Fibroblast of villous mesenchyme (primary cell): ENCODE measurements at regions not wholly inside any gene's neighbourhood (a gene's known extent, or its start where the extent isn't known, plus 50 kb on each side); places are given as distances from the start of the nearest gene placed in this dataset.

ENCODE experiments used
- DNase-seq: peaks from one replicate; pipeline ENCODE4 v3.0.0-alpha.2; 2010; ENCODE audit warnings: low read depth
- H3K4me3 ChIP-seq: 2 replicates; pipeline ENCODE4 v1.5.1; 2011; ENCODE audit warnings: low read depth, mild to moderate bottlenecking, low read length
- CTCF ChIP-seq: IDR thresholded peaks from 2 replicates; pipeline ENCODE4 v1.5.1; 2012; ENCODE audit warnings: low read depth, mild to moderate bottlenecking, low read length; ENCODE audit not compliant: insufficient read depth

GRCh38 chr22:44379817-44380755 is 67.3 kb upstream of the SHISAL1 start:
- DNase-seq = no peak
- H3K4me3 ChIP-seq = no peak overlapping the region

DNA sequence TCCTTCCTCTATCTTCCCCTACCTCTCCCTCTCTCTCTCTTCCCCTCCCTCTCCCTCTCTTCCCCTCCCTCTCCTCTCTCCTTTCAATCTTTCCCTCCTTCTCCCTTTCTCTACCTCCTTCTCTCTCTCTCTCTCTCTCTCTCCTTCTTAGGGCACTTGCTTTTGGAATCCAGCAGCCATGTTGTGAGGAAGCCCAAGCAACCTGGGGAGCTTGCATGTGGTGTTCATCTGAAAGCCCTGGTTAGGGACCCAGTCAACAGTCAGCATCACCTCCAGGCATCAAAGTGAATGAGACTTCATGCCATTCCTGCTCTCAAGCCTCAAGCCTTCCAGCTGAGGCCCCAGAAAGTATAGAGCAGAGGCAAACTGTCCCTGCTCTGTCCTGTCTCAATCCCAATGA is 65.6 kb upstream of the SHISAL1 start:
- DNase-seq = no peak
- H3K4me3 ChIP-seq = no peak overlapping the region
- no peak for TF ChIP-seq CTCF

More at GRCh38 chr22:44379817-44380755, 67.3 kb upstream of the SHISAL1 start:
- no peak for TF ChIP-seq CTCF

DNA sequence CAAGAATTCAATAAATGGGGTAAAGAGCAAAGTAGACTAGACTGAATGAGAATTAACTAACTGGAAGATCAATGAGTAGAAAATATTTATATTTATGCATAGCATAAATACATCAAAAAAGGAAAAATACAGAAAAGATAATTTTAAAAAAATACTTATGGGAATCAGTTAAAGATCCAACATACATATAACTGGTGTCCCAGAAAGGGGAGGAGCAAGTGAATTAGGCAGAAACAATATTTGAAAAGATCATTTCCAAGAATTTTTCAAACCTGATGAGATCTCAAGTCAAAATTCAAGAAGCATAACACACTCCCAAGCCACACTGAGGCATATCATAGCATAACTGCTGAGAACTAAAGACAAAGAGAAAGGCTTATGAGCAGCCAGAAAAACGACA is 62.7 kb upstream of the SHISAL1 start:
- no peak overlapping the region for H3K4me3 ChIP-seq
- no peak for TF ChIP-seq CTCF
- no peak for DNase-seq

DNA sequence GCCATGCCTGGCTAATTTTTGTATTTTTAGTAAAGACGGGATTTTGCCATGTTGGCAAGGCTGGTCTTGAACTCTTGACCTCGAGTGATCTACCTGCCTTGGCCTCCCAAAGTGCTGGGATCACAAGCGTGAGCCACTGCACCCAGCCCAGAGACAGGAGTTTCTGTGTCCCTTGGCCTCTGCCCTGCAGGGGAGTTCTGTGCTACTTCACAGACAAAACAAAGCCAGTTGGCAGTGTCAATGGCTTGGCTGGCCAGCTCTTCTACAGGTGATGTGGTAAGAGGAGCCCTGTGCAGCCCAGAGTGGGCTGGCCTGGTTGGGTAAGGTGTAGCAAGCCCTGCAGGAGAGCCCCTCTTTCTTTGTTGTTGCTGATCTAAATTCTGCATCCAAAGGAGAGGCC is 60.5 kb upstream of the SHISAL1 start:
- no peak for TF ChIP-seq CTCF
- no peak for DNase-seq
- H3K4me3 ChIP-seq = no peak overlapping the region

GRCh38 chr22:44372611-44373010 is 59.9 kb upstream of the SHISAL1 start:
- DNase-seq = no peak
- no peak for TF ChIP-seq CTCF
- H3K4me3 ChIP-seq = no peak overlapping the region

DNA sequence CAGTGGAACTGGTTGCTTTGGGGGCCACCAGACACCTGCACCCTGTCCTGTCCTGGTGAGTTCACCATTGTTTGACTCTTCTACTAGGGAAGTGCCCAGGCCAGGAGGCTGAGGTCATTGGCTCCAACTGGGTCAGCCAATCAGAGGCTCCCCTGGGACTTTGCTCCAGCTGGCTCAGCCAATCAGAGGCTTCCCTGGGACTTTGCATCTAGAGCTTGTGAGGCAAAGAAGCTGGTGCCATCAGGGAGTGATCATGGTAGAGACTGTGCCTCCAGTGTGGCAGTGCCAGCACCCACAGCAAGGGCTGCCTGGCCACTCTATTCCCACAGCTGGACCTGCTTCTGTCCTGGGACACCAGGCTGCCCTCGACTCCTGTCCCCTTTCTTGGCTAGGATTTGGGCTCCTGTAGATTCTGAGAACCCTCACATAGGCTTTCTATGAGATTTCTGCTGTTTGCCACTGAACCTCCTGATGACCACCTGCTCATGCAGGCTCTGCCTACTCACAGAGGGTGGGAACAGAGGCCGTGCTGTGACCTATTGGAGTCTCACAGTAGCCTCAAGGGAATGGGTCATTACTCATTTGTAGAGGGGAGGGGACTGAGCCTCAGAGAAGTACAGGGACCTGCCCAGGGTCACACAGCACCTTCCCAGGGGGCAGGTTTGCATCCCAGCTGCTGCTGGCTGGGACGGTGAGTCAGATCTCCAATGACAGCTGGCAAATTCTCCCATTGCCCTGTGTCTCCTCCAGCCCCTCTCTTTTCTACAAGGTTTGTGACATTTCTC is 59.2 kb upstream of the SHISAL1 start:
- no peak for TF ChIP-seq CTCF
- H3K4me3 ChIP-seq = no peak overlapping the region
- DNase-seq = no peak
